CD4-positive, alpha-beta T cell (primary cell): ENCODE measurements at regions not wholly inside any gene's neighbourhood (a gene's known extent, or its start where the extent isn't known, plus 50 kb on each side); places are given as distances from the start of the nearest gene placed in this dataset.

ENCODE experiments used
- ATAC-seq: fragments of 200-7000 bp; cut with Tn5 transposase; one replicate; pipeline ENCODE4 v1.10.0; 2022; ENCODE audit warnings: mild to moderate bottlenecking; ENCODE audit not compliant: poor library complexity
- CTCF ChIA-PET: fragments of 350-600 bp; sonication (Branson Sonifier 250); formaldehyde crosslinking; loops from one replicate; lab custom pipeline; 2021; ENCODE audit warnings: antibody characterized with exemption, inconsistent platforms; lab: Charles Lee
- POLR2A ChIA-PET: fragments of 350-600 bp; sonication (Branson Sonifier 250); formaldehyde crosslinking; loops from one replicate; lab custom pipeline; 2021; ENCODE audit warnings: antibody characterized with exemption, inconsistent platforms; lab: Charles Lee
- DNase-seq, 14 experiments: peaks; one replicate each; pipeline ENCODE4 v3.0.0-alpha.2; 2013 to 2020; ENCODE audit warnings: mixed read lengths in 2 of 14
- H3K27ac ChIP-seq, 2 donors: one replicate each; pipeline versions ENCODE4 v1.5.1 to v1.7.0; 2013; ENCODE audit warnings: low read length in 2 of 2, low read depth in 1 of 2, mild to moderate bottlenecking in 1 of 2
- H3K27me3 ChIP-seq, 2 experiments: 1 replicate in 1 of 2; 2 replicates in 1 of 2; pipeline versions ENCODE4 v1.6.1 to v1.7.0; 2013; ENCODE audit warnings: low read length in 2 of 2, control low read depth in 1 of 2, mild to moderate bottlenecking in 1 of 2, moderate library complexity in 1 of 2; ENCODE audit not compliant: insufficient read depth in 2 of 2, control insufficient read depth in 1 of 2
- H3K36me3 ChIP-seq: one replicate; pipeline ENCODE4 v1.6.1; 2013; ENCODE audit warnings: low read length, control low read depth; ENCODE audit not compliant: insufficient read depth
- H3K4me1 ChIP-seq: one replicate; pipeline ENCODE4 v1.6.1; 2013; ENCODE audit warnings: low read length, control low read depth; ENCODE audit not compliant: insufficient read depth
- H3K4me3 ChIP-seq: one replicate; pipeline ENCODE4 v1.5.1; 2013; ENCODE audit warnings: mild to moderate bottlenecking, low read length, moderate library complexity
- H3K9me3 ChIP-seq, 2 experiments: 1 replicate in 1 of 2; 2 replicates in 1 of 2; pipeline versions ENCODE4 v1.6.1 to v1.7.0; 2013; ENCODE audit warnings: low read length in 2 of 2, mild to moderate bottlenecking in 2 of 2, control low read depth in 1 of 2, moderate library complexity in 1 of 2; ENCODE audit not compliant: control insufficient read depth in 1 of 2, insufficient read depth in 1 of 2
- H3K27ac Mint-ChIP-seq: one replicate; pipeline ENCODE4 v1.8.0; 2020; ENCODE audit warnings: mixed read lengths
- H3K27me3 Mint-ChIP-seq: one replicate; pipeline ENCODE4 v1.8.0; 2021; ENCODE audit warnings: mixed read lengths
- H3K36me3 Mint-ChIP-seq: one replicate; pipeline ENCODE4 v1.8.0; 2021; ENCODE audit warnings: low read depth, mixed read lengths
- H3K4me1 Mint-ChIP-seq: one replicate; pipeline ENCODE4 v1.8.0; 2021; ENCODE audit warnings: low read depth, mixed read lengths
- H3K4me3 Mint-ChIP-seq: one replicate; pipeline ENCODE4 v1.8.0; 2020; ENCODE audit warnings: mild to moderate bottlenecking, mixed read lengths
- H3K9me3 Mint-ChIP-seq: one replicate; pipeline ENCODE4 v1.8.0; 2020; ENCODE audit warnings: mixed read lengths
- intact Hi-C, 2 experiments: fragments of 100-400 bp; cut with DNase I in 1 of 2; cut with micrococcal nuclease in 1 of 2; formaldehyde crosslinking; loops; one replicate each; pipeline versions ENCODE4 v1.15.1 to v1.9.0; 2023 to 2025; cut with DNase I, micrococcal nuclease
- TF ChIP-seq, protein P1 (sequence below): fragments of 200-600 bp; IDR thresholded peaks from one replicate; pipeline ENCODE4 v1.8.0; 2022; ENCODE audit warnings: antibody characterized with exemption, mild to moderate bottlenecking

DNA sequence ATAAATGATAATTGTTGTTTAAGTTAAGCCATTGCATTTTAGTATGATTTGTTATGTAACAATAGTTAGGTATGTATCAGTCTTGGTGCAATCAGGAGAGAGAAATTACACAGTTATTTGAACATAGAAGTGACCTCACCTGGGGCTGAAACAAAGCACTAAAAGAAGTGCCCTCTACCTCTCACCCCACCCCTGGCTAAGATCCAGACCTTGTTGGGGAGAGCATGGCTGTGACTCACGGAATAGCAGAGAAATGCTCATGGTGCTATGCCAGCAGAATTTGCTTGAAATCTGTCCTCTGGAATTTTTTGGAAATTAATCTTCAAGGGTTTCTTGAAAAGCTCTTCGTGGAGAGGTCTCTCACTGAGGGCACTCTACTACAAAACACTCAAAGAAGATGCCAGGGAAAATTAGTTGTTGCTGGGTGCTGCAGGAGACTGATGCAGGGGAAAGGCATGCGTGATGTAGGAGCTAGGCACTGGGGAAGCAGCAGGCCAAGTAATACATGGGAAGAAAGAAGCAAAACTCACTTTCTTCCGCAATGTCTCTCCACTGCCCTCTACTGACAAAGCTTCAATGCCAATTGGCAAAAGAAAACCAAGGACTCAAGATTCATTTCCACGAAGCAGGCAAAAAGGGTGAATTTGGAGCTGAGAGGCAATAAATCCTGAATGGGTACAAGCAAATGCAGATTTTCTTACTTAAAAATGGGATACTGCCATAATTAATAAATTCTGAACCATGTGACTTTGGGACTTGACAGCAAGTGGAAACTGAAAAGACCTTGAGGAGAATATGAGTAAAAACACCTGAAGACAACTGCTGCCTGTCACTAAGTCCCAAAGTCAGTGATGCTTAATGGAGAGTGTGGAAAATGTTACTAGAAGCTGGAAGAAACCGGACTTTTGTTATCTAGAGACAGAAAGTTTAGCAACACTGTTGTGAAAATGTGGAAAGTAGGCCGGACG lies 136.3 kb upstream of the ZNF184 start:
- Mint-ChIP-seq H3K4me1 (peaks cover 18% of the 10 kb centered on the region), H3K27me3 (peaks cover 74% of the 10 kb centered on the region), H3K36me3 (no peaks in the 10 kb centered on the region), H3K9me3 (no peaks in the 10 kb centered on the region), H3K27ac (no peak overlapping the region), H3K4me3 (no peak overlapping the region)
- peak in 3 of 14 experiments; percentile 48 to 58 (median 56) for DNase-seq
- ChIA-PET POLR2A (no interaction called here), CTCF (interaction anchor here (0.6 to 1.4 kb wide), 5 partner anchors 8 to 236 kb away, joined by 3 to 4 read pairs (median 3); no protein-coding TSS in a partner anchor)
- Histone ChIP-seq H3K4me1 (peaks cover 10% of the 10 kb centered on the region), H3K9me3 (peaks cover 0 to 7% of the 10 kb centered on the region in 2 experiments), H3K4me3 (no peak overlapping the region), H3K36me3 (no peaks in the 10 kb centered on the region), H3K27me3 (peaks cover 25 to 45% of the 10 kb centered on the region in 2 experiments), H3K27ac (no peak overlapping the region)
- TF ChIP-seq, protein P1, sequence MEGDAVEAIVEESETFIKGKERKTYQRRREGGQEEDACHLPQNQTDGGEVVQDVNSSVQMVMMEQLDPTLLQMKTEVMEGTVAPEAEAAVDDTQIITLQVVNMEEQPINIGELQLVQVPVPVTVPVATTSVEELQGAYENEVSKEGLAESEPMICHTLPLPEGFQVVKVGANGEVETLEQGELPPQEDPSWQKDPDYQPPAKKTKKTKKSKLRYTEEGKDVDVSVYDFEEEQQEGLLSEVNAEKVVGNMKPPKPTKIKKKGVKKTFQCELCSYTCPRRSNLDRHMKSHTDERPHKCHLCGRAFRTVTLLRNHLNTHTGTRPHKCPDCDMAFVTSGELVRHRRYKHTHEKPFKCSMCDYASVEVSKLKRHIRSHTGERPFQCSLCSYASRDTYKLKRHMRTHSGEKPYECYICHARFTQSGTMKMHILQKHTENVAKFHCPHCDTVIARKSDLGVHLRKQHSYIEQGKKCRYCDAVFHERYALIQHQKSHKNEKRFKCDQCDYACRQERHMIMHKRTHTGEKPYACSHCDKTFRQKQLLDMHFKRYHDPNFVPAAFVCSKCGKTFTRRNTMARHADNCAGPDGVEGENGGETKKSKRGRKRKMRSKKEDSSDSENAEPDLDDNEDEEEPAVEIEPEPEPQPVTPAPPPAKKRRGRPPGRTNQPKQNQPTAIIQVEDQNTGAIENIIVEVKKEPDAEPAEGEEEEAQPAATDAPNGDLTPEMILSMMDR: peak; percentile 59
- intact Hi-C loops: loop anchor here in 1 of 2 experiments (1.0 to 5.0 kb wide), 3 partner anchors 297 to 447 kb away; partner anchors contain the start of gene POM121L2
- no peak for ATAC-seq

DNA sequence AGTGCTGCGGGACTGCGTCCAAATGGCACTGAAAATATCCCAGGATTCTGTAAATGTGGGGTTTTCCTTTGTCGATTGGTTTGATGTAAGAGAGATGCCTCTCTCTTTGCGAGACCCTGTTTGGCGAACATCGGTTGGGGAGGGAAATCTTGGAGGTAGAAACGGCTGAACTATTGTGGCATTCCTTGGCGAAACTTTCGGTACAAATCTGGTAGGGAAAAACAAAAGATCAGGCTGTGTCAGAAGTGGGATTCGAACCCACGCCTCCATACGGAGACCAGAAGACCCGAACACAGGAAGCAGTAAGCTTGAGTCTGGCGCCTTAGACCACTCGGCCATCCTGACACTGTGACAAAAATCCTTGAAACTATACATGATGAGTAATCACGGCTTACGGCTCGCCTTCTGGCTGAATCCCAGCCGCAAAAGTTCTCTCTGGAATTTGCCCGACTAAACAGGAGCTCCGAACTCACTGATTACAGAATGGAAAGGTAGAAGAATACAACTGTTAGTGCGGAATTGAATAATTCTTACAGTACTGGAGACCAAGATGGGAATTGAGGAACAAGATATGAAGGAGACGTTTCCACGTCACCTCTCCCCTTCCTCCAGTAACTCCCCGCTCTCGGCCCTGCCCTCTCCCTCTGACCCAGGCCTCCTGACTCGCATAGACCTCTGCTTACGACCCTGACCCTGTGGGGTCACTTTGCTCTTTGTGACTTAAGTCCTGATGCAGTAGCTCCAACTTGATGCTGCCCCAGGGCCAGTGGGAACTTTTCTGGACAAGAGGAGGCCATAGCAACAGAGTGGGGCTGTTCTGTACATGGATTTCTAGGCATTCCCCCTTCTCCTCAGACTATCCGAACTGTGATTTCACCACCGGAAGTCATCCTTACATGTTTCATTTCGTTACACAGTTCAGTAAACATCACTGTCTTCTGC lies 132.8 kb upstream of the ZNF184 start:
- Mint-ChIP-seq H3K27ac (no peak overlapping the region), H3K9me3 (no peaks in the 10 kb centered on the region), H3K27me3 (peaks cover 73% of the 10 kb centered on the region), H3K4me3 (peak overlapping the region; percentile 44), H3K4me1 (peaks cover 22% of the 10 kb centered on the region), H3K36me3 (no peaks in the 10 kb centered on the region)
- intact Hi-C loops: loop anchor here in 1 of 2 experiments (5.0 kb wide), 2 partner anchors 293 to 443 kb away; partner anchors contain the start of gene POM121L2
- Histone ChIP-seq H3K27ac (no peak overlapping the region), H3K36me3 (no peaks in the 10 kb centered on the region), H3K4me3 (no peak overlapping the region), H3K9me3 (peaks cover 8 to 29% of the 10 kb centered on the region in 2 experiments), H3K27me3 (peaks cover 47 to 53% of the 10 kb centered on the region in 2 experiments), H3K4me1 (peaks cover 16% of the 10 kb centered on the region)
- TF ChIP-seq, protein P1: no peak
- CTCF ChIA-PET: no interaction called here
- no peak for DNase-seq
- ATAC-seq: no peak
- POLR2A ChIA-PET: no interaction called here

DNA sequence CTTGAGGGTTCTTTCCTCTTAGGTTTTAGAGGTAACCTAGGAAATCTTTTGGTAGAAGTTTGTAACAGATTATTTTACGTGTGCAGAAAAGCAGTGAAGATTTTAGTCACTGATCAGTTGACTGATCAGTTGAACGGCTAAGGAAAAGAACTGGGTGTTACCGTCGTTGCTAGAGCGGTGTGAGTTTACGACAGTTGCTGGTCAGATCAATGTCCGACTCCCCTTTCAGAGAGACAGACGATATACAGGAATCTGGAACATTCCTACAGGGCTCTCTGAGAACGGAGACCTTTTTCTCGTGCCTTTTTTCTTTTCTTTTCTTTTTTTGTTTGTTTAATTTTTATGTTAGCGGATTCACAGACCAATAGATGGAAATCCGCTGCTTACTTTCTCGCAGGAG lies 132.1 kb upstream of the ZNF184 start:
- Histone ChIP-seq H3K27me3 (peaks cover 52 to 58% of the 10 kb centered on the region in 2 experiments), H3K27ac (no peak overlapping the region), H3K4me1 (peaks cover 20% of the 10 kb centered on the region), H3K9me3 (peaks cover 8 to 34% of the 10 kb centered on the region in 2 experiments), H3K36me3 (no peaks in the 10 kb centered on the region), H3K4me3 (no peak overlapping the region)
- H3K36me3 Mint-ChIP-seq: no peaks in the 10 kb centered on the region
- POLR2A ChIA-PET: no interaction called here
- intact Hi-C loops: loop anchor here in 1 of 2 experiments (5.0 kb wide), 2 partner anchors 293 to 443 kb away; partner anchors contain the start of gene POM121L2
- TF ChIP-seq, protein P1: no peak
- CTCF ChIA-PET: no interaction called here
- H3K27ac Mint-ChIP-seq: no peak overlapping the region
- no peak for DNase-seq
- H3K9me3 Mint-ChIP-seq: no peaks in the 10 kb centered on the region
- no peak for ATAC-seq
- peaks cover 79% of the 10 kb centered on the region for H3K27me3 Mint-ChIP-seq
- peak overlapping the region; percentile 18 for H3K4me3 Mint-ChIP-seq
- peaks cover 22% of the 10 kb centered on the region for H3K4me1 Mint-ChIP-seq
